IMR-90 (cell line): ENCODE measurements at regions not wholly inside any gene's neighbourhood (a gene's known extent, or its start where the extent isn't known, plus 50 kb on each side); places are given as distances from the start of the nearest gene placed in this dataset.

ENCODE experiments used
- CEBPB ChIP-seq: IDR thresholded peaks from 2 replicates; pipeline ENCODE4 v1.6.1; 2012; ENCODE audit warnings: low read depth, low read length, improper control_type of control experiment
- CTCF ChIP-seq: conservative IDR thresholded peaks from 2 replicates; pipeline ENCODE4 v1.5.1; 2012; ENCODE audit warnings: mild to moderate bottlenecking, low read depth, low read length, improper control_type of control experiment
- POLR2A ChIP-seq: IDR thresholded peaks from 2 replicates; pipeline ENCODE4 v1.6.1; 2012; ENCODE audit warnings: mild to moderate bottlenecking, low read depth, low read length

GRCh38 chr5:8363138-8363537, 494.2 kb downstream of the MTRR start:
- TF ChIP-seq POLR2A (no peak), CEBPB (no peak), CTCF (no peak)
